ENCODE measurements at regions not wholly inside any gene's neighbourhood (a gene's known extent, or its start where the extent isn't known, plus 50 kb on each side); places are given as distances from the start of the nearest gene placed in this dataset.
A peak's percentile ranks its signal among the peaks of the same experiment; 100 is the strongest.

- Histone ChIP-seq H3K9me3 (replicated peaks in 1 of 11) (no peaks in the 10 kb centered on the region; a peak in 2 of 22 replicates), H3K4me3 (no peak overlapping the region), H3K4me1 (peaks cover 8 to 15% (median 12%) of the 10 kb centered on the region in 10 experiments; a peak in 15 of 20 replicates), H3K27me3 (no peaks in the 10 kb centered on the region), H3K4me2 (peak overlapping the region in 4 of 11 experiments; percentile 37 to 55 (median 47); a peak in 6 of 22 replicates), H3K27ac (no peak overlapping the region), H4K20me1 (no peaks in the 10 kb centered on the region), H3K9ac (no peak overlapping the region), H3K36me3 (no peaks in the 10 kb centered on the region)
- no peak for TF ChIP-seq Cebpa-rat (IDR thresholded peaks at IDR 0.05)
Measured at GRCh38 chr16:35637683-35638082, 2178.3 kb downstream of the TP53TG3F start.

DNA sequence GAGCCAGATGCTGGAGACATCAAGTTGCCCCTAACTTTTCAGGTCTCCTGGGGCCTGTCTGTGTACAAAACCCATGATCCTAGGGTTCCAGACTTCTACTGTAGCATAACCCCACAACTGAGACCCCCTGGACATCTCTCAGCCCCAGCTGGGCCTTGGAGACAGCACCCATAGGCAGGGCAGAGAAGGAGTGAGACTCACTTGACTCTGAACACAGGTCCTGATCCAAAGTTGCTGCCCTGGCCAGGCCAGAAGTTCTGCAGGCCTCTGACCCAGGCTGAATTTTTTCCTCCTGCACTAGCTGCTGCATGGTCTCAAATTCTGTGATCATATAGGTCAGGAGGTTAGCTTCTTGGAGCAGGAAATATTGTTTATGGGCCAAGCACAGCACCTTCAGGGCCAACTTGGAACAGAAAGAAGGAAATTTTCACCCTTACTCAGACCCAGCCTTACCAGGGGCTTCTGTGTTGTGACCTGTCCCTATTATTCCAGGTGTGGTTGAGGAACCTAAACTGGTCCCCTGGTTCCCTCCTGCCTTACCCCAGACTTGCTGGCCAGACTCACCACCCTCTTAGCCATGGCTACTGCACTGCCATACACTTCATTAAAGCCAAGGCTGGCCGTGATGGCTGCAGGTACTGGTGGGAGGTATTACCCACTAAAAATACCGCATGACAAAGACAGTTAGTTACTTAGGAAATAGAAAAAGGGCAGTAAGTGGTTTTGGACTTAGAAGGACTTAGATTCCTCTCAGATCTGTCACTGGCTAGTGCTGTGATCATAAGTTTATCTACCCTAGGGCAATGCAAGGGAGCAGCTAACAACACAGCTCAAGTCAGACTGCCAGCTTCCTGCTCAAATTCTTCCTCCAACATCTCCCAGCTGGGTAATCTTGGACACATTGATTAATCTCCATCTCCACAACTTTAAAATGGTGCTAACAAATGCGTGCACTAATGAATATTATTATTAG is 2180.1 kb downstream of the TP53TG3F start:
- Histone ChIP-seq H4K20me1 (no peaks in the 10 kb centered on the region; a peak in 1 of 22 replicates), H3K36me3 (no peaks in the 10 kb centered on the region), H3K4me3 (no peak overlapping the region), H3K4me1 (peaks cover 0 to 15% (median 11%) of the 10 kb centered on the region in 10 experiments; a peak in 15 of 20 replicates), H3K27me3 (no peaks in the 10 kb centered on the region), H3K4me2 (no peak overlapping the region), H3K9me3 (replicated peaks in 1 of 11) (peaks cover 0 to 3% (median 0%) of the 10 kb centered on the region in 11 experiments; a peak in 3 of 22 replicates), H3K27ac (no peak overlapping the region), H3K9ac (no peak overlapping the region)
- TF ChIP-seq Cebpa-rat (IDR thresholded peaks at IDR 0.05): no peak

DNA sequence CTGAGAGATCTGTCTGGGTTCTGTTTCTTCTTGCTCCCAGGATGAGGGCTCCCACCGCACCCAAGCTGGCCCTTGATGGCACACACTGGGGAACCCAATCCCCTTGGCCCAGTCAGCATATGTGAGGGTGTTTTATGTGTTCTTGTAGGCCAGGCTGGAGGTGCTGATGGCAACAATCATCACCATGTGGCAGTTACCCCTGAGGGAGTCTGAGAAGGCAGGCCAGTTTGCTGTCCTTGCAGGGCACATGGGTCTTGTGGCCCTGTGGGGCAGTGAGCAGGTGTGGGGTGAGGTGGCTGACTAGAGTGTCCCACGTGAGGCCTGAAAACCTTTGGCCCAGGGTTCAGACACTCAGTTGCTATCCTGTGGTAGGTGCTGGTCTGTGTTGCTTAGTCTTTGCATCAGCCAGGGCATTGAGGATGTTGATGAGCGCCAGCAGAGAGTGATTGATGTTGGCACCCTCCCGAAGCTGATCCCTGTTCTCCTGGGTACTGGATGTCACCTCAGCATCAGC is 2183.0 kb downstream of the TP53TG3F start:
- Histone ChIP-seq H4K20me1 (no peaks in the 10 kb centered on the region; a peak in 1 of 22 replicates), H3K4me2 (no peak overlapping the region), H3K36me3 (no peaks in the 10 kb centered on the region), H3K4me1 (peaks cover 0 to 3% (median 1%) of the 10 kb centered on the region in 10 experiments; a peak in 6 of 20 replicates), H3K9ac (no peak overlapping the region), H3K4me3 (no peak overlapping the region), H3K9me3 (replicated peaks in 1 of 11) (peaks cover 0 to 3% (median 0%) of the 10 kb centered on the region in 11 experiments; a peak in 5 of 22 replicates), H3K27me3 (no peaks in the 10 kb centered on the region), H3K27ac (no peak overlapping the region)
- TF ChIP-seq Cebpa-rat (IDR thresholded peaks at IDR 0.05): no peak

GRCh38 chr16:35651841-35652240 is 2192.4 kb downstream of the TP53TG3F start:
- no peak for TF ChIP-seq Cebpa-rat (IDR thresholded peaks at IDR 0.05)
- H3K4me1 ChIP-seq: no peaks in the 10 kb centered on the region
- H3K27ac ChIP-seq: no peak overlapping the region

DNA sequence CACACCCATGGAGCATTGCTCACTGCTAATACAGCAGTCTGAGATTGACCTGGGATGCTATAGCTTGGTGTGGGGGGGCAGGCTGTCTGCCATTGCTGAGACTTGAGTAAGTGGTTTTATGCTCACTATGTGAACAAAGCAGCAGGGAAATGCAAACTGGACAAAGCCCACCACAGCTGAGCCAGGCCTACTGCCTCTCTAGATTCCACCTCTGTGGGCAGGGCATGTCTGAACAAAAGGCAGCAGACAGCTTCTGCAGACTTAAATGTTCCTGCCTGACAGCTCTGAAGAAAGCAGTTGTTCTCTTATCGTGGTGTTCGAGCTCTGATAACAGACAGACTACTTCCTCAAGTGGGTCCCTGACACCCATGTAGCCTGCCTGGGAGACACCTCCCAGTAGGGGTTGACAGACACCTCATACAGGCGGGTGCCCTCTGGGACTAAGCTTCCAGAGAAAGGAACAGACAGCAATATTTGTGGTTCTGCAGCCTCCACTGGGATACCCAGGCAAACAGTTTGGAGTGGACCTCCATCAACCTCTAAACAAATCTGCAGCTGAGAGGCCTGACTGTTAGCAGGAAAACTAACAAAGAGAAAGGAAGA is 2204.8 kb downstream of the TP53TG3F start:
- no peaks in the 10 kb centered on the region for H3K4me1 ChIP-seq
- H3K9ac ChIP-seq: no peak overlapping the region
- H4K20me1 ChIP-seq: no peaks in the 10 kb centered on the region
- TF ChIP-seq Cebpa-rat (IDR thresholded peaks at IDR 0.05): no peak
- H3K27me3 ChIP-seq: no peaks in the 10 kb centered on the region
- no peaks in the 10 kb centered on the region for H3K36me3 ChIP-seq
- H3K27ac ChIP-seq: no peak overlapping the region
- H3K9me3 ChIP-seq (replicated peaks in 1 of 11): peaks cover 8 to 28% (median 23%) of the 10 kb centered on the region in 11 experiments; a peak in 16 of 22 replicates
- no peak overlapping the region for H3K4me3 ChIP-seq
- no peak overlapping the region for H3K4me2 ChIP-seq

More at GRCh38 chr16:35651841-35652240, 2192.4 kb downstream of the TP53TG3F start:
- Histone ChIP-seq H3K4me2 (no peak overlapping the region), H3K27me3 (no peaks in the 10 kb centered on the region), H3K4me3 (no peak overlapping the region), H3K9ac (no peak overlapping the region), H3K36me3 (no peaks in the 10 kb centered on the region), H4K20me1 (no peaks in the 10 kb centered on the region), H3K9me3 (replicated peaks in 1 of 11) (peaks cover 0 to 16% (median 0%) of the 10 kb centered on the region in 11 experiments; a peak in 3 of 22 replicates)

- H3K36me3 ChIP-seq: no peaks in the 10 kb centered on the region
- no peak overlapping the region for H3K4me2 ChIP-seq
- H3K4me3 ChIP-seq: no peak overlapping the region
- H3K27ac ChIP-seq: no peak overlapping the region
- no peaks in the 10 kb centered on the region for H4K20me1 ChIP-seq
- no peaks in the 10 kb centered on the region for H3K4me1 ChIP-seq
- no peaks in the 10 kb centered on the region for H3K27me3 ChIP-seq
- H3K9me3 ChIP-seq (replicated peaks in 1 of 11): peaks cover 30 to 85% (median 72%) of the 10 kb centered on the region in 11 experiments
- no peak overlapping the region for H3K9ac ChIP-seq
- no peak for TF ChIP-seq Cebpa-rat (IDR thresholded peaks at IDR 0.05)
Measured at GRCh38 chr16:35685085-35685484, 2225.7 kb downstream of the TP53TG3F start.

GRCh38 chr16:35686595-35686994 is 2227.2 kb downstream of the TP53TG3F start:
- Histone ChIP-seq H3K4me2 (no peak overlapping the region), H3K27me3 (no peaks in the 10 kb centered on the region), H4K20me1 (no peaks in the 10 kb centered on the region), H3K4me3 (no peak overlapping the region), H3K4me1 (no peaks in the 10 kb centered on the region), H3K36me3 (no peaks in the 10 kb centered on the region), H3K9ac (no peak overlapping the region), H3K9me3 (replicated peaks in 1 of 11) (peaks cover 44 to 94% (median 85%) of the 10 kb centered on the region in 11 experiments), H3K27ac (no peak overlapping the region)
- no peak for TF ChIP-seq Cebpa-rat (IDR thresholded peaks at IDR 0.05)

- Histone ChIP-seq H3K4me2 (no peak overlapping the region), H4K20me1 (no peaks in the 10 kb centered on the region), H3K9ac (no peak overlapping the region), H3K9me3 (replicated peaks in 1 of 11) (peaks cover 44 to 96% (median 89%) of the 10 kb centered on the region in 11 experiments), H3K27me3 (no peaks in the 10 kb centered on the region), H3K27ac (no peak overlapping the region), H3K4me3 (no peak overlapping the region), H3K36me3 (no peaks in the 10 kb centered on the region), H3K4me1 (no peaks in the 10 kb centered on the region)
- no peak for TF ChIP-seq Cebpa-rat (IDR thresholded peaks at IDR 0.05)
Measured at GRCh38 chr16:35687071-35687470, 2227.7 kb downstream of the TP53TG3F start.

- peaks cover 44 to 98% (median 96%) of the 10 kb centered on the region in 11 experiments for H3K9me3 ChIP-seq (replicated peaks in 1 of 11)
- H3K27me3 ChIP-seq: no peaks in the 10 kb centered on the region
- H3K9ac ChIP-seq: no peak overlapping the region
- no peaks in the 10 kb centered on the region for H3K4me1 ChIP-seq
- no peaks in the 10 kb centered on the region for H4K20me1 ChIP-seq
- H3K36me3 ChIP-seq: no peaks in the 10 kb centered on the region
- no peak overlapping the region for H3K27ac ChIP-seq
- no peak overlapping the region for H3K4me2 ChIP-seq
- TF ChIP-seq Cebpa-rat (IDR thresholded peaks at IDR 0.05): no peak
- no peak overlapping the region for H3K4me3 ChIP-seq
Measured at GRCh38 chr16:35687781-35688180, 2228.4 kb downstream of the TP53TG3F start.

Measured in BLaER1 treated with 17β-estradiol and CSF1 and Interleukin-3, amounts not matched to agents 10 nM and 100 nM (cell line).